Activated naive CD4-positive, alpha-beta T cell treated with anti-CD3 and anti-CD28 coated beads, Interleukin-2, amount 50 U/mL, for 16 hours (primary cell): ENCODE measurements at regions not wholly inside any gene's neighbourhood (a gene's known extent, or its start where the extent isn't known, plus 50 kb on each side); places are given as distances from the start of the nearest gene placed in this dataset.
"Not testable (repeated sequence)": the region's sequence is repeated elsewhere in the genome, so short reads cannot be mapped to it uniquely, and the experiment has no call there.

Source experiments
- DNase-seq: peaks from one replicate; pipeline ENCODE4 v3.0.0-alpha.2; 2020

- DNase-seq, result no peak
Observed at GRCh38 chr6:144397141-144397540, 112.0 kb downstream of the UTRN start.

- DNase-seq, result no peak
Observed at GRCh38 chr6:144400321-144400720, 115.2 kb downstream of the UTRN start.

DNA sequence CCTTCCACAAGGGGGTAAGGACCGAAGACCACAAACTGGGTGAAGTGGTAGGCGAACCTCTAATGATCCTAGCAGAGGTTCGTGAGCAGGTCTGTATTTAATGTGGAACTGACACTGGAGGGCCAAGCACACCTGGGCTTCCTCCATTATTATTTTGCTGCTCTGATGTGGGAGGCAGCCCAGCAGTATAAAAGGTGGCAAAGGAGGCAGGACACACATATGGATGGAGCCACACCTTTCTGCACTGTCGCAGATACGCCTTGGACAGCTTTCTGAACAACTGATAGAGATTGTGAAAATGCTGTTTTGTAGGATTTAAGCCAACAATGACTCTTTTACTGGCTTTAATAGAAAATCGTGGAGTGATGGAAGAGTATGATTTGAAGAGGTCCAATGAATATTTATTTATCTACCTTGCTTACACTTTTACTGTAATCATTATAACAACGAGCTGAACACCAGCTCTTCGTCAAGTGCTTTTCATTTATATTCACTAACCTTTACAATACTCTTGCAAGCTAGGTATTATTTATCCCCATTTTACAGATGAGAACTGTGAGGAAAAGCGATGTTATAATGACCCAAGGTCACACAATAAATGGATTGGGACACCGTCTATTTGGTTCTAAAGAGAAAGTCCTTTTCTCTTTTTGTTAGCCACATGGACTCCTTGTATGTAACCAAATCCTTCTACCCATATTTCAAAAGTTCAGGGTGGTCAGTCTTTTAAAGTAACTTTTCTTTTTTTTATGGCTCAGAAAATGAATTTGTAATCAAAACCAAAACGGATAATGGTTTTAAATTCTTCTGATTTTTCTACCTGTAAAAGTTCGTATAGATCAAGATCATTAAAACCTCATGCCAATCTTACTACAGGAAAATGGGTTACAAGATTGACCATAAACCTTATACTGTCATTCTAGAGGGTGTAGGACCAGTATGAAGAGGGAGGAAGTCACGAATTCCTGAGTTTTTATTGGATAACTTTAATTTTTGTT is 116.9 kb downstream of the UTRN start:
- no peak for DNase-seq

GRCh38 chr6:144402750-144403149 is 117.6 kb downstream of the UTRN start:
- no peak for DNase-seq

DNA sequence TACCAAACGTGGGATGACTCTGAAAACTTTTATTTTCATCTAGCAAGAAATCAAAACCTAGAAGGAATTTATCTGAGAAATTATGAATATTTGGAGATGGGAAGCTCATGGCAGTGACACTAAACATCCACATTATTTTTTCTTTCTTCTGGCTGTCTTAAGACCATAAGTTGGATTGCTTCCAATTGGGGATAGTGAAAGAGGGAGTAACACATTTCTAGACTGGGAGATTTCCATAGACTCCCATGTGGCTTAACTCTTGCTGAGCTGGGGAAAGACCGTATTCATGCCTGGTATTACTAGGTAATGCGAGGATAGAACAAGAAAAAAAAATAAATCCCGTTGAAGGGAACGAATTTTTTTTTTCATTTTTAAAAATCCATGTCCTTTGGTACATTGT is 120.0 kb downstream of the UTRN start:
- no peak for DNase-seq

DNA sequence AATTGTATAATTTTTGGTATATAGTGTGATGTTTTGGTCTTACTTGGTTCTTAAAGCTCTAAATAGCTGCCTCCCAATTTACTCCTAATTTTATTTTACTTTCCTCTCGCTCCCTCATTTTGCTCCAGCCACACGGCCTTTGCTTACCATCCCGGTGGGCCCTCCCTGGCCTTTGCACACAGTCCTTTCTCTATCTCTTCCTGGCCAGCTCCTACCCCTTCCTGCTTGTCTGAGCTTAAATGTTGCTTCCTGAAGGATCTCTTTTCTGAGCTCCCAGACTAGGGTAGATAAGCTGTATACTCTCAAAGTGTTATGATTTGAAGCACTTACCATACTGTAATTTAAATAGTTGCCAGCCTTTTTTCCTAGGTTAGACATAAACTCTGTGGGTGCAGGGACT is 121.7 kb downstream of the UTRN start:
- DNase-seq, result no peak

GRCh38 chr6:144408161-144408560 is 123.0 kb downstream of the UTRN start:
- DNase-seq, result no peak

DNA sequence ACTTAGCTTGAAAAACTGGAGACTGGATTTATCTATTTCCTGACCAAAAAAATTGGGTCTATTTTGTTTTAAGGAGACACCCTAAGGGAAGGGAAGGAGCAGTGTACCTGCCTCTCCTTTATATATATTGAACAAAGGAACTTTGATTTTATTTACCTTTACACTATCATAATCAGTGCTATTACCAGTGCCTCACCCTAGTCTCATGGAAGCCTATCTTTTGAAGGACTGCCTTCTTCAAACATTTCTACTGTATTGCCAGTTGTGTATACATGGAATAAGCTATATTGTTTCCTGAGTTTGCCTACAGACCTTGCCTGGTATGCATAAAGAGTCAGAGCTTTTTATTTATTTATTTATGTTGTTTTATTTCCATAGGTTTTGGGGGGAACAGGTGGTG is 124.9 kb downstream of the UTRN start:
- DNase-seq, result no peak

DNA sequence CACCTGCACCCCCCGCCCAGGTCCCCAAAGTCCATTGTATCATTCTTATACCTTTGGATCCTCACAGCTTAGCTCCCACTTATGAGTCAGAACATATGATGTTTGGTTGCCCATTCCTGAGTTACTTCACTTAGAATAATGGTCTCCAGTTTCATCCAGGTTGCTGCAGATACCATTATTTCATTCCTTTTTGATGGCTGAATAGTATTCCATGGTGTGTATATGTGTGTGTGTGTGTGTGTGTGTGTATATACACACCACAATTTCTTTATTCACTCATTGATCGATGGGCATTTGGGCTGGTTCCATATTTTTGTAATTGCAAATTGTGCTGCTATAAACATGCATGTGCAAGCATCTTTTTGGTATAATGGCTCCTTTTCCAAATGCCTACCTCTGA is 125.4 kb downstream of the UTRN start:
- DNase-seq, result not testable (repeated sequence)

DNA sequence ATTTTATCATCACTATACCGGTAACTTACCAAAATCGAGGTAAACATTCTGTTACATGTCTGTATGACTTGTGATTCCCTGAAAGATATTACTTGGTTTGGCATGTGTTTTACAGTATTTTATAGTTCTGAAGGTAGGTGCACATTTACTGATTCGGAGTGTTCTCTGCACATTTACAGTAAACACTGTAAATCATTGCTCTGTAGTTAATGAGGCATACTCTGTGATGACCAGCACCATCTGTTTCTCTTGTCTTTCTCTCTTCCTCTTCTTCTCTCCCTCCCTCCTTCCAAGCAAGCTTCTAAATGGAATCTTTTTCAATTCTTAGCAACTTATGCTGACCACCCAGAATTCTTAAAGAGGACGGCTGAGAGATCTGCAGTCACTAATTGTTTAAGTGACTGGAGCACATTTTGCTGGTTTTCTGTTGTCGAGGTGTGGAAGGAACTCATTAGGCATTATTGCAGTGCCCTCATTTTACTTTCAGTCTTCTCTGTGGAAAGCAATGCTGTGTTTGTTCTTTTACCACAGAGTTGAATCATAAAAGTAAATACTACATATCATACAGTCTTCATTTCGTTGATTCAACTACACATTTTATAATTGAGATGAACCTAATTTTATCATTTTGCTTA is 126.5 kb downstream of the UTRN start:
- no peak for DNase-seq

DNA sequence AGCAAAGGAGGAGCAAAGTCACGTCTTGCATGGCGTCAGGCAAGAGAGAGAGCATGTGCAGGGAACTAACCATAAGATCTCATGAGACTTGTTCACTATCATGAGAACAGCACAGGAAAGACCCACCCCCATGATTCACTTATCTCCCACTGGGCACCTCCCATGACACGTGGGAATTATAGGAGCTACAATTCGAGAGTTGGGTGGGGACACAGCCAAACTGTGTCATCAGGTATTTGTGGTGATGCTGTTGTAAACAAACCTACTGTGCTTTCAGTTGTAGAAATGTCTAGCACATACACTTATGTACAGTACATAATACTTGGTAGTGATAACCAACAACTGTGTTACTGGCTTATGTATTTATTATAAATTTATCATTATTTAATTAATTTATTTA is 128.3 kb downstream of the UTRN start:
- DNase-seq, result no peak

GRCh38 chr6:144415014-144415413 is 129.9 kb downstream of the UTRN start:
- no peak for DNase-seq

- DNase-seq, result no peak
Observed at GRCh38 chr6:144415835-144416237, 130.7 kb downstream of the UTRN start.

DNA sequence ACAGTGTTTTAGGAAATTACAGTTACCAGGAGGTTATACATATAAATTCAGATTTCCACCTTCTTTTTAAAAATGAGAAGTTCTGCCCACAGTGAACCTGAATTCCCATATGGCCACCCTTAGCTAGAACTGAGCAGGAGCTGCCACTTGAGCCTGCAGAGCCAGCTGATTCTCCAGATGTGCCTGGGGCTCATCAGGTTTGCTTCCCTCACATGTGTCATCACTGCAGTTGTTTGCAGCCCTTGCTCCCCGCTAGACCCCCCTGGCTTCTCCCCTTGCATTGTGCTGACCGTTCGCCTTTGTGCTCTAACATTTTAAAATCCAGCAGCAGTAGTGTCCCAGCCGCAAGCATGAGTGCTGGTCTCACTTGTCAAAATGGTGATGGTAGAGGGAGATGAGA is 131.1 kb downstream of the UTRN start:
- DNase-seq, result no peak

- DNase-seq, result no peak
Observed at GRCh38 chr6:144416773-144417172, 131.6 kb downstream of the UTRN start.

DNA sequence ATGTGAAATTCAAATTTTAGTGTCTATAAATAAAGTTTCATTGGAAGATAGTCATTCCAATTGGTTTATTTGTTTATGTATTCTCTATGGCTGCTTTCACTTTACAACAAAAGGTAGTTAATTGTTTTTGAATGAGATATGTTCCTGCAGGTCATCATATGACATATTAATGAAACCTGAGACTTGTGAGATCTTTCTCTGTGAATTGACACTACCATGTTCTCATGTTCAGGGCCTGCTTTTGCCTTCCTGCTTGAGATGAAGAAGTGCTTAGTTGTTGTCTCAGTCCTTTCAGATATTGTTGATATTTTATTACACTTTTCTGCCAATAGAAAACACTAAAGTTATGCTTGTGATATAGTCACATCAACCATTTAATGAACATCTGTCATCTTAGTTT is 132.5 kb downstream of the UTRN start:
- no peak for DNase-seq

DNA sequence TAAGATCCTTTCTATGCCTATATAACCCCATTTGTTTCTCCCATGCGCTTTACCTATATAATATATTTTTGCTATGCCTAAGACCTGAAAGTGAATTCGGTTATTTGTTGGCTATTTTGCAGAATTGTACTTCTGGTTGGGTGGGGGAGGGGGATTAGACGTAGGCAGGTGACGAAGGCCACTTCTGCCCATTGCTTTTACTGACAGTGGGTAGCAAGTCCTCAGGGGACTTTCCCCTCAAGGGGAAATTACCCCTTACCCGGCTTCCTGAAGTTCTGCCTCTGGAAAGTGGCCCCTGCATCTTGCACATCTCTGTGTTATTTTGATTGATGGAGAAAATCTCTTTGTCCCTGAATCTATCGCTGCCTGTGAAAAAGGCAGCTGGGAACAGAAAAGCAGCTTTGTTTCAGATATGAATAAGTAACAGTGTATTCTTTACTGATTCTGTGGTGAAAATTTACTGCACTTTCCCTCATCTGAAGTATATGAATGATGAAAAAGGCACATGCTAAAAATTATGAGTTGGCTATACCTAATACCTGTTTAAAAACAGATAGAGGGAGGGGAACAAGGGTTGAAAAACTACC is 133.9 kb downstream of the UTRN start:
- DNase-seq, result no peak

- no peak for DNase-seq
Observed at GRCh38 chr6:144423167-144423566, 138.0 kb downstream of the UTRN start.

GRCh38 chr6:144429753-144430152 is 144.6 kb downstream of the UTRN start:
- no peak for DNase-seq

GRCh38 chr6:144433446-144433845 is 148.3 kb downstream of the UTRN start:
- DNase-seq, result not testable (repeated sequence)

- DNase-seq, result no peak
Observed at GRCh38 chr6:144434308-144434990, 149.3 kb downstream of the UTRN start.

DNA sequence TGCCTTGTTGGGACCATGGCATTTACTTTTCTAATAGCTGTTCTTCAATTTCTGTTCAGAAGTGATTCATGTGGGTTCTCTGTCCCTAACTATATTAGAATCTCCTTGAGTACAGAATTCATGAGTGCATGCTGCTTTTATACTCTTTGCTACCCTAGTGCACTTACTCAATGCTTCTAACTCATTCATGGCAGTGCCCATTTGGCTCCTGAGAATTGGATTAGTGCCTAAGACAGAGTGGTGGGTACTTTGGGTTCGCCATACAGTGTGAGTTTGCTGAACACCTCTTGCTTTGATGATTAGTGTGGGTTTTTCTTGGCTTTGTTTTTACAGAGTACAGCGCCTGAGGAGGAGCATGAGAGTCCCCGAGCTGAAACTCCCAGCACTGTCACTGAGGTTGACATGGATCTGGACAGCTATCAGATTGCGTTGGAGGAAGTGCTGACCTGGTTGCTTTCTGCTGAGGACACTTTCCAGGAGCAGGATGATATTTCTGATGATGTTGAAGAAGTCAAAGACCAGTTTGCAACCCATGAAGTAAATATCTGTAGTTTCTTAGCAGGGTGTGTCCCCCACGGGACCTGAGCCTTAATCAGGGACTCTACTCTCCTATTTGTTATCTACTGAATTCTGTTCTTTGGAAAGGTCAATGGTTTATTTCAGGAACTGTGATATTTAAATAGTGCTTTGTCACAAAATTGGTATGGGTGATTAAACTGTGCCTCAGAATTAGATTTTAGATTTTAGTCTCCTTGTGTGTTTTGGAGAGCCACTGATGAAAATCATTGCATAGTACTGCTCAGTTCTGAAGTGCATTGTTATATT is 150.7 kb downstream of the UTRN start:
- DNase-seq, result no peak
